SKM-1 (cell line): ENCODE measurements at regions not wholly inside any gene's neighbourhood (a gene's known extent, or its start where the extent isn't known, plus 50 kb on each side); places are given as distances from the start of the nearest gene placed in this dataset.

Experiments
- DNase-seq: peaks from one replicate; lab custom pipeline; 2025; ENCODE audit not compliant: unreplicated experiment; lab: John Stamatoyannopoulos, UW

GRCh38 chr6:133820208-133820607, 68.7 kb upstream of the TCF21 start:
- no peak for DNase-seq

GRCh38 chr6:133827766-133828165, 61.1 kb upstream of the TCF21 start:
- no peak for DNase-seq

- DNase-seq: no peak
Observed at GRCh38 chr6:133833949-133834359, 55.0 kb upstream of the TCF21 start.

- no peak for DNase-seq
Observed at GRCh38 chr6:133834472-133835170, 54.3 kb upstream of the TCF21 start.

- no peak for DNase-seq
Observed at GRCh38 chr6:133835901-133836300, 53.0 kb upstream of the TCF21 start.

GRCh38 chr6:133837801-133838349, 51.0 kb upstream of the TCF21 start:
- DNase-seq: peak; percentile 34
